Naive thymus-derived CD8-positive, alpha-beta T cell (primary cell): ENCODE measurements at regions not wholly inside any gene's neighbourhood (a gene's known extent, or its start where the extent isn't known, plus 50 kb on each side); places are given as distances from the start of the nearest gene placed in this dataset.

Source experiments
- ATAC-seq, 2 donors: fragments of 150-1000 bp; cut with Tn5 transposase in 1 of 2; sonication (Bioruptor Pico), chemical (Tn5 transposase) in 1 of 2; 1 replicate in 1 of 2; 2 replicates in 1 of 2; pipeline ENCODE4 v1.10.0; 2021; ENCODE audit warnings: mild to moderate bottlenecking in 2 of 2, moderate library complexity in 2 of 2
- POLR2A ChIA-PET: fragments of 350-600 bp; sonication (Branson Sonifier 250); formaldehyde crosslinking; loops from one replicate; lab custom pipeline; 2021; ENCODE audit warnings: antibody characterized with exemption; lab: Charles Lee
- DNase-seq, 10 donors: peaks; one replicate each; pipeline versions ENCODE4 v3.0.0 to v3.0.0-alpha.2; 2020 to 2022
- H3K27ac Mint-ChIP-seq, 10 donors: one replicate each; pipeline ENCODE4 v1.8.0; 2020 to 2022; ENCODE audit warnings: mild to moderate bottlenecking in 10 of 10, mixed read lengths in 10 of 10, moderate library complexity in 4 of 10, inconsistent platforms in 1 of 10
- H3K27me3 Mint-ChIP-seq, 5 donors: one replicate each; pipeline ENCODE4 v1.8.0; 2021 to 2022; ENCODE audit warnings: mixed read lengths in 5 of 5
- H3K36me3 Mint-ChIP-seq, 3 donors: one replicate each; pipeline ENCODE4 v1.8.0; 2020 to 2022; ENCODE audit warnings: mixed read lengths in 3 of 3, mild to moderate bottlenecking in 2 of 3, inconsistent platforms in 1 of 3
- H3K4me1 Mint-ChIP-seq, 4 donors: one replicate each; pipeline ENCODE4 v1.8.0; 2021 to 2022; ENCODE audit warnings: mixed read lengths in 4 of 4
- H3K4me3 Mint-ChIP-seq, 10 donors: one replicate each; pipeline ENCODE4 v1.8.0; 2020 to 2022; ENCODE audit warnings: mild to moderate bottlenecking in 10 of 10, mixed read lengths in 10 of 10, moderate library complexity in 6 of 10, inconsistent platforms in 1 of 10
- H3K9me3 Mint-ChIP-seq, 9 donors: one replicate each; pipeline ENCODE4 v1.8.0; 2020 to 2022; ENCODE audit warnings: mixed read lengths in 9 of 9, mild to moderate bottlenecking in 3 of 9, inconsistent platforms in 1 of 9, moderate library complexity in 1 of 9

DNA sequence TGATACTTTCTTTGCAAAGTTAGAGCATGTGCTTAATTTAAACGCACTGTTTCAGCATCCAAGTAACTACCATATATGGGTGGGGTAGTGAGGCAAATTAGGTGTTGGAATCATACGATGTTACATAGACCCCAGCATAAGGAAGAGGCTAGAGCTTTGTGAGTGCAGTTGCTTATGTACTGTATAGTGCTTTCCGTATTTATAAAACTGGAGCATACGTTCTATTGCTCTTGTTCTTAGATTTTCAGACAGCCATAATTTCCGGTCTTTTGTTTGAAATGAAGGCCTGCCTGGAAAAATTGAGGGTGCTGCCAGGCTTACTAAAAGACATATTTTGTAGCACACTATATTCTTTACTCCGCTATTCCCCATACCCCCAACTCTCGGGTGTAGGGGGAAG is 335.7 kb downstream of the FOXG1 start:
- Mint-ChIP-seq H3K27ac (no peak overlapping the region), H3K36me3 (no peaks in the 10 kb centered on the region), H3K27me3 (no peaks in the 10 kb centered on the region), H3K9me3 (peaks cover 2 to 42% (median 13%) of the 10 kb centered on the region in 9 donors), H3K4me3 (no peak overlapping the region), H3K4me1 (no peaks in the 10 kb centered on the region)
- POLR2A ChIA-PET = no interaction called here
- ATAC-seq = no peak
- DNase-seq = no peak

DNA sequence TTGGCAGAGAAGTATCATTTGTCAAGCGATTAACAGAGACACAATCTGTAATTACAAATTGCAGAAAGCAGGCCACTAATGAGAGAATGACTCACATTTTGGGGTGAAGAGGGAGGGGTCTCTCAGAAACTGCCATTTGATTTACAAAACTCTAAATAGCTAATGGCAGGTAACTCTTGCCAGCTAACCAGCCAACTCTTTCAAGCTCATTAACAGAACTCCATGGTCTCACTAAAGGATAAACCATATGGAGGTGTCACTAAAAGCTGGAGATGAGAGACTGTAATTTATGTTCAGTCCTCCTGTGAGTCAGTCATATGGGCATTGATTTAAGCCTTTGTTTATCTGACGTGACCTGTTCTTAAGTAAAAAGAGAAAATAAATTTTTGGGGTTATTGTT is 336.4 kb downstream of the FOXG1 start:
- Mint-ChIP-seq H3K4me3 (no peak overlapping the region), H3K27ac (no peak overlapping the region), H3K4me1 (no peaks in the 10 kb centered on the region), H3K27me3 (no peaks in the 10 kb centered on the region), H3K9me3 (peaks cover 2 to 40% (median 13%) of the 10 kb centered on the region in 9 donors), H3K36me3 (no peaks in the 10 kb centered on the region)
- DNase-seq (no peak), ATAC-seq (no peak)
- POLR2A ChIA-PET = no interaction called here

DNA sequence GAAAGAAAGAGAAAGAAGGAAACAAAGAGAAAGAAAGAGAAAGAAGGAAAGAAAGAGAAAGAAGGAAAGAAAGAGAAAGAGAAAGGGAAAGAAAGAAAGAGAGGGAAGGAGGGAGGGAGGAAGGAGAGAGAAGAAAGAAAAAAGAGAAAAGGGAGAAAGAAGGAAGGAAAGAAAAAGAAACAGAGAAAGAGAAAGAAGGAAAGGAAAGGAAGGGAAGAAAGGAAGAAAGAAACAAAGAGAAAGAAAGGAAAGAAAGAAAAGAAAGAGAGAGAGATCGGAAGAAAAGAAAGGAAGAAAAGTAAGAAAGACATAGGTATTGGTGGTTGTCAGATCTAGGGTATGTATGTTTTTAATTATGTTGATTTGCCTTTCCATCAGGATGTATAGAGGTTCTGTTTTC is 342.3 kb downstream of the FOXG1 start:
- no peak overlapping the region for H3K4me3 Mint-ChIP-seq
- ATAC-seq = no peak

DNA sequence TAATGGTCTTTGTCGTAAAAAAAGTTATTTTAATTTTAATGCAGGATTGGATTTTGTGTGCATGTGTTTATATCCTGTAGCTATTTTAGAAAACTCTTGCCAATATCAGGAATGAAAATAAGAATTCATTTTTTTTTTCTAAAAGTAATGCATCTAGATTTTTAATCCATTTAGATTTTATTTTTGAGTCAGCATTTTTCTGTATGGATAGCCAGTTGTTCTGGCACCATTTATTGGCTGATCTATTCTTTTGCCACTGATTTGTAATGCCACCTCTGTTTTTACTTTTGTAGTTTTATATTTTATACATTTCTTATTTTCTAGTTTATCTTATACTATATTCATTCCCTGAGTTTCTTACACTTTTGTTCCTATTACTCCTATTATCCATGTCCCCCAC is 343.0 kb downstream of the FOXG1 start:
- H3K27me3 Mint-ChIP-seq = no peaks in the 10 kb centered on the region
- no peak for DNase-seq
- no peak for ATAC-seq
- H3K36me3 Mint-ChIP-seq = peaks cover 0 to 5% (median 0%) of the 10 kb centered on the region in 3 donors
- no peaks in the 10 kb centered on the region for H3K4me1 Mint-ChIP-seq
- H3K27ac Mint-ChIP-seq = no peak overlapping the region
- H3K9me3 Mint-ChIP-seq = peaks cover 7 to 39% (median 18%) of the 10 kb centered on the region in 9 donors
- H3K4me3 Mint-ChIP-seq = no peak overlapping the region
- POLR2A ChIA-PET = no interaction called here

More for the DNA sequence above, 342.3 kb downstream of the FOXG1 start:
- Mint-ChIP-seq H3K4me1 (no peaks in the 10 kb centered on the region), H3K27me3 (no peaks in the 10 kb centered on the region), H3K36me3 (peaks cover 0 to 5% (median 0%) of the 10 kb centered on the region in 3 donors), H3K27ac (no peak overlapping the region), H3K9me3 (peaks cover 6 to 39% (median 21%) of the 10 kb centered on the region in 9 donors)
- DNase-seq = no peak
- POLR2A ChIA-PET = no interaction called here

DNA sequence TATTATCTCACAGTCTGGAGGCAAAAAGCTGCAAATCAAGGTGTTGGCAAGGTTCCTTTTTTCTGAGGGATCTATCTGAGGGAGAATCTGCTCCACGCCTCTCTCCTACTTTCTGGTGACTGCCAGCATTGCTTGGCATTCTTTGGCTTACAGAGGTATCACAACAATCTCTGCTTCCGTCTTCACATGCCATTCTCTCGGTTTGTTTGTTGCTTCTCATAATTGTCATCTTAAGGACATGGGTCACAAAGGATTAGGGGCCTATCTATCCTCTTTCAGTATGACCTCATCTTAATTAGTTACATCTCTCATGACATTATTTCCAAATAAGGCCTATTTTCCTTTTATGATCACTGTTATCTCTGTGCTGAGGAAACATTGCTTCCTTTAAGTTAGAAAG is 345.0 kb downstream of the FOXG1 start:
- Mint-ChIP-seq H3K27ac (no peak overlapping the region), H3K9me3 (peaks cover 6 to 27% (median 16%) of the 10 kb centered on the region in 9 donors), H3K27me3 (no peaks in the 10 kb centered on the region), H3K36me3 (peaks cover 0 to 5% (median 0%) of the 10 kb centered on the region in 3 donors), H3K4me1 (no peaks in the 10 kb centered on the region), H3K4me3 (no peak overlapping the region)
- ATAC-seq (no peak), DNase-seq (no peak)
- POLR2A ChIA-PET = no interaction called here

DNA sequence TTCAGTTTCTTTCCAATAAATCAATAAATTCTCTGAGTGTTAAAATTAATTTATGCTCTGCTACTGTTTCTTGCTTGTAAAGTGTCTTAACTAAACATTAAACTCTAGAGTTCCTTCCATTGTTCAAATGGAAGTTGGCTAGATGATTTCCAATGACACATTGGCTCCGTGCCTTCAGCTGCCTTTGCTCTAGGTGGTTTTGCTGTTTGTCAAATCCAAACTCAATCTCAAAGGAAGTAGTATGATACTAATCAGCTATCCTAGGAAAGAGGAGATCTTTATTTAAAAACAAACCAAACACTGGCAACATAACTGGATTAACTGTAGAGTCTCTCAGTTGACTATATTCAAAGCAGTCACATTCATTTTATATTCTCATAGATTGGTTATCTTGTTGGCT is 356.4 kb downstream of the FOXG1 start:
- Mint-ChIP-seq H3K27ac (no peak overlapping the region), H3K4me1 (no peaks in the 10 kb centered on the region), H3K9me3 (peaks cover 4 to 40% (median 21%) of the 10 kb centered on the region in 9 donors), H3K36me3 (peaks cover 0 to 9% (median 0%) of the 10 kb centered on the region in 3 donors), H3K27me3 (no peaks in the 10 kb centered on the region), H3K4me3 (no peak overlapping the region)
- no peak for ATAC-seq
- POLR2A ChIA-PET = no interaction called here
- DNase-seq = no peak

DNA sequence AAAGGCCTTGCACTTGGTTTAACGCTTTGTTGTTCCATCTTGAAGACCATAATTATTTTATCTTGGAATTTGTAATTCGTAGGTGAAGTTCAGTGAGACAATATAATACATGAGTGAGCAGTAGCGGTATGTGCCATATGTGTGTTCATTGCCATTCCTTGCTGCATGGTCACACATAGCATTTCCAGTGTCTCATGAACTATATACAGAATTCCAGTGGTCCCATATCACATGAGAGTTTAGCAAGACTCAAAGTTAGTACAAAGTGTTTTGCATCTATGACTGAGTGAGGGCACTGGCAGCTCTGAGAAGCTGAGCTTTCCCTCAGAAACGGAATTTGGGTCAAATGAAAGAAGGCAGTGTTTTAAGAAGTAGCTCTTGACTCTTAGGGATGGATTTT is 359.8 kb downstream of the FOXG1 start:
- H3K4me1 Mint-ChIP-seq = no peaks in the 10 kb centered on the region
- H3K4me3 Mint-ChIP-seq = no peak overlapping the region
- POLR2A ChIA-PET = no interaction called here
- ATAC-seq = no peak
- no peak overlapping the region for H3K27ac Mint-ChIP-seq
- H3K9me3 Mint-ChIP-seq = peaks cover 4 to 40% (median 17%) of the 10 kb centered on the region in 9 donors
- DNase-seq = no peak
- H3K36me3 Mint-ChIP-seq = no peaks in the 10 kb centered on the region
- no peaks in the 10 kb centered on the region for H3K27me3 Mint-ChIP-seq

DNA sequence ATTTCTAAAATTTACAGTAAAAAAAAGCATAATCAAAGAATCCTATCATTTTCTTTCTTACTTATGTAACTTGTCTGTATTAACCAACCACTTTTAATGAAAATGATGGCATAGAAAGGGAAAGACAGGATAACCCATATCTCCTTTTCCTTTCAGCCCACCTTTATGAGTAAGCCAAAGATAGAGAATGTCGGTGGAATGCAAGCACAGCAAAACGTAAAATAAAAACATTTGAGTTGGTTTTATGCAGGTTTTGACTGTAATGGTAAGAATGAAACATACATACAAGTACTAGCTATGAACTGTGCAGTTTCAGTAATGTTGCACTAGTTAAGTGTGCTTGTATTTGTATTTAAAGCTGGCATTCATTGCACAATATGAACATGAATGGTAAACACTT is 360.3 kb downstream of the FOXG1 start:
- H3K27ac Mint-ChIP-seq = no peak overlapping the region
- H3K36me3 Mint-ChIP-seq = no peaks in the 10 kb centered on the region
- DNase-seq (no peak), ATAC-seq (no peak)
- H3K27me3 Mint-ChIP-seq = no peaks in the 10 kb centered on the region
- no peaks in the 10 kb centered on the region for H3K4me1 Mint-ChIP-seq
- H3K4me3 Mint-ChIP-seq = no peak overlapping the region
- peaks cover 4 to 35% (median 14%) of the 10 kb centered on the region in 9 donors for H3K9me3 Mint-ChIP-seq
- POLR2A ChIA-PET = no interaction called here

DNA sequence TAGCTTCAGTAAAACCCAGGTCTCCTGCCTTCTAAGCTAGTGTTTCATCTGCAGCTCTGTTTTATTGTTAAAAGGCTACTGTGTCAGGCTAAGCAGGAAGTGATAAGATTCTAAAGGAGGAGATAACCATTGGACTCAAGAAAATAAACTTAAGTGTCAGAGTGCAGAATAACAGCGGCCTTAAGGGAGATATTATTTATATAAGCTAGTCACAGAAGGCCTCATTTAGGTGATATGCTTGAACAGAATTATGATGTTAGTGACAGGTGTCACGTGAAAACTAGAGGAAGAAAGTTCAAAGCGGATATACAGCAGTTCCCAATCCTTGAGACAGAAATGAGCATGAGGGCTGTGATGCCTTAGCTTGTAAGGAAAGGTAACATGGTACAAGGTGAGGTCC is 373.4 kb downstream of the FOXG1 start:
- no peak for ATAC-seq
- no peak overlapping the region for H3K4me3 Mint-ChIP-seq
- POLR2A ChIA-PET = no interaction called here

DNA sequence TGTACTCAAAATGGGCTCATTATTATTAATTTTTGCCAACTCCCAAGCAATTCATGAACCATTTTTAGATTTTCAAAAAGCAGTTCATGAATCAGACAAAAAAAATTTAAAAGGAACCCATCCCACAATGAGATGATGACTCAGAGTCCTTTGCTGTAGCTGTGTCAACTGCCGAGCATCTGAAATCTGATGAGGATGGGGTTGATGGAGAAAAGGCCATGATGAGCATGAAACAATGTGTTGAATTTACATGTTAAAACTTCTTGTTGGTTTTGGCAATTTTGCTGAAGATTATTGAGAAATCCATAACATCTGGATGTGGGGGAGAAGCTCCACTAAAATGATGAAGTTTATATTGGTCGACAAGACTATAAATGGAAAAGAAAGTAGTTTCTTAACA is 378.0 kb downstream of the FOXG1 start:
- Mint-ChIP-seq H3K4me1 (no peaks in the 10 kb centered on the region), H3K4me3 (no peak overlapping the region), H3K36me3 (no peaks in the 10 kb centered on the region), H3K9me3 (peaks cover 0 to 16% (median 5%) of the 10 kb centered on the region in 9 donors), H3K27ac (no peak overlapping the region), H3K27me3 (no peaks in the 10 kb centered on the region)
- DNase-seq = no peak
- POLR2A ChIA-PET = no interaction called here
- ATAC-seq = no peak

More for the DNA sequence above, 373.4 kb downstream of the FOXG1 start:
- Mint-ChIP-seq H3K9me3 (peaks cover 0 to 39% (median 5%) of the 10 kb centered on the region in 9 donors), H3K27ac (no peak overlapping the region), H3K36me3 (no peaks in the 10 kb centered on the region), H3K27me3 (no peaks in the 10 kb centered on the region), H3K4me1 (no peaks in the 10 kb centered on the region)
- DNase-seq = no peak

DNA sequence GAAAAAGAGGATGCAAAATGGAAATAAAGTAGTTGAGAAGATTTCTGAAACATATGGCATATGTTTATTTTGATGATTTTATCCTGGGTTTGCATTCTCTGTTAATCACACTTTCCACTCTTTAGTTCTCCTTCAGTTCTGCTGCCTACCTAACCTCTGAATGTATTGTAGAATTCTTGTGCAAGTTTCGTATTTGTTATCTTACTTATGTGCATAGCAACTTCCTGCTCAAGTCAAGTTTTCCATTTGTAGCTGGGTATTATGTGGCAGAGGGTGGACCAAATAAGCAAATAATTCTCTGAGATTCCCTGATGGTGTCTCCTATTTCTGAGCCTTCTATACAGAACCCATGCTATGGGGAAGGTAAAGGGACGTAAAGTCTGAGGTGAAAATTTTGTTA is 381.6 kb downstream of the FOXG1 start:
- H3K4me3 Mint-ChIP-seq = no peak overlapping the region
- no peaks in the 10 kb centered on the region for H3K4me1 Mint-ChIP-seq
- peaks cover 0 to 12% (median 0%) of the 10 kb centered on the region in 3 donors for H3K36me3 Mint-ChIP-seq
- POLR2A ChIA-PET = no interaction called here
- H3K27ac Mint-ChIP-seq = no peak overlapping the region
- peaks cover 0 to 19% (median 7%) of the 10 kb centered on the region in 9 donors for H3K9me3 Mint-ChIP-seq
- no peak for ATAC-seq
- H3K27me3 Mint-ChIP-seq = no peaks in the 10 kb centered on the region
- no peak for DNase-seq

DNA sequence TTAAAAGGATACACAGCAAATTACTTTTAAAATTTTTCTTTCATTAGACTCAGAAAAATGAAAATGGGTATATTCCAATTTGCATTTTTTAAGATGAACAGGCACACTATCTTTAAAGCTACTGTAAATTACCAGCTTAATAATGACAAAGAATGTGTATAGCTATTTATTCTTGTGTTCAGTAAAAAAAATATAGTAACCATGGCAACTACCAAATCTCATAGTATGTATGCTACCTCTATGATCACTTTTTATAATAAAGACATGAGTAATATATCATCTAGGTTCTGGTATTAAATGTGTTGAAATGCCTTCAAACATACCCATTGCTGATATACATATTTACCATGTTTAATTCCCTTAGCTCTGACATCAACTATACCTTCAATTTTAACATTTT is 383.2 kb downstream of the FOXG1 start:
- peaks cover 0 to 12% (median 0%) of the 10 kb centered on the region in 3 donors for H3K36me3 Mint-ChIP-seq
- ATAC-seq = no peak
- no peak overlapping the region for H3K27ac Mint-ChIP-seq
- no peak for DNase-seq
- H3K4me3 Mint-ChIP-seq = no peak overlapping the region
- H3K9me3 Mint-ChIP-seq = peaks cover 0 to 26% (median 8%) of the 10 kb centered on the region in 9 donors
- no peaks in the 10 kb centered on the region for H3K27me3 Mint-ChIP-seq
- H3K4me1 Mint-ChIP-seq = no peaks in the 10 kb centered on the region
- POLR2A ChIA-PET = no interaction called here

DNA sequence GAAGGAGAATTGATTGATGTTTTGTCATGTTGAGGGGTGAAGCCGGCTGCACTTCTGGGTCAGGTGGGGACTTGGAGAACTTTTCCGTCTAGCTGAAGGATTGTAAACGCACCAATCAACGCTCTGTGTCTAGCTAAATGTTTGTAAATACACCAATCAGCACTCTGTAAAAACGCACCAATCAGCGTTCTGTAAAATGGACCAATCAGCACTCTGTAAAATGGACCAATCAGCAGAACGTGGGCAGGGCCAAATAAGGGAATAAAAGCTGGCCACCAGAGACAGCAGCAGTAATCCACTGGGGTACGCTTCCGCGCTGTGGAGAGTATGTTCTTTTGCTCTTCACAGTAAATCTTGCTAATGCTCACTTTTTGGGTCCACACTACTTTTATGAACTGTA is 384.1 kb downstream of the FOXG1 start:
- Mint-ChIP-seq H3K9me3 (peaks cover 0 to 29% (median 7%) of the 10 kb centered on the region in 9 donors), H3K36me3 (peaks cover 0 to 12% (median 0%) of the 10 kb centered on the region in 3 donors), H3K4me3 (no peak overlapping the region), H3K27ac (no peak overlapping the region), H3K27me3 (no peaks in the 10 kb centered on the region), H3K4me1 (no peaks in the 10 kb centered on the region)
- no peak for ATAC-seq
- DNase-seq = no peak
- POLR2A ChIA-PET = no interaction called here

DNA sequence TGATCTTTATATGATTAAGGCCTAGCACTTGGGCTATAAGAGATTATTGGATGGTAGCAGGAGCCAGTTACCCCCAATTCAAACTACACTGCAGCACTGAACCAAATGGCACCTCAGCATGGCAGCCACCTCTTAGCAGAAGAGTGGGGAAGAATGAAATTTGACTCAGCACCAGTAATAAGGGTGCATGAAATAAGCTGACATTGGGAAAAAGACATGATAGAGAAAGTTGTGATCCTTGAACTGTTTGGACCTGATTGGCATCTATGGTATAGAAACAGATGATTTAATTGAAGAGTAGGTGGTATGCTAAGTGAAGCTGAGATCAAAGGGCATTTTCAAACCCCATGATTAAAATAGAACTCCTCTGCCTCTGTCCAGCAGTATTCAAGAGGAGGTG is 389.5 kb downstream of the FOXG1 start:
- Mint-ChIP-seq H3K4me3 (no peak overlapping the region), H3K27me3 (no peaks in the 10 kb centered on the region), H3K27ac (no peak overlapping the region), H3K36me3 (peaks cover 0 to 7% (median 0%) of the 10 kb centered on the region in 3 donors), H3K9me3 (peaks cover 0 to 34% (median 9%) of the 10 kb centered on the region in 9 donors), H3K4me1 (no peaks in the 10 kb centered on the region)
- POLR2A ChIA-PET = no interaction called here
- ATAC-seq (no peak), DNase-seq (no peak)
